DLD1 (cell line): ENCODE measurements at regions not wholly inside any gene's neighbourhood (a gene's known extent, or its start where the extent isn't known, plus 50 kb on each side); places are given as distances from the start of the nearest gene placed in this dataset.

Experiments used
- in situ Hi-C: cut with HindIII; loops from 2 replicates; pipeline ENCODE4 v1.10.0; 2017; ENCODE audit warnings: low sequenced_read_pairs

DNA sequence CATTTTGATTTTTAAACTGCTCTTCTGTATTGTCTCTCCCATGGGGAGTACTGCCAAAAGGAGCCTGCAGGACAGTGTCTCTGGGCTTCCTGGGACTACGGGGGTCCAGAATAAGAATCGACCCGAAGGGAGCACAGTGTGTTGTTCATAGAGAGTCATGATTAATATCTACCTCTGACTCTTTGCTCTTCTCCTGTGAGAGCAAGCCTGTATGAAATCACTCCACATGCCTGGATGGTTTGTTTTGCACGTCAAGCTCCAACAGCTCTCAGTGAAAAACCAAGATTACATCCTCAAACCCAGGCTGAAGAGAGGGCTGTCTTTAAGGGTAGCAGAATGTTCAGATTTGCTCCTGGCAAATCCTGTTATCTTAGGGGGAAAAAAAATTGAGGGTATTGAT is 1860.0 kb upstream of the WWC1 start:
- in situ Hi-C loops = no loop called here

DNA sequence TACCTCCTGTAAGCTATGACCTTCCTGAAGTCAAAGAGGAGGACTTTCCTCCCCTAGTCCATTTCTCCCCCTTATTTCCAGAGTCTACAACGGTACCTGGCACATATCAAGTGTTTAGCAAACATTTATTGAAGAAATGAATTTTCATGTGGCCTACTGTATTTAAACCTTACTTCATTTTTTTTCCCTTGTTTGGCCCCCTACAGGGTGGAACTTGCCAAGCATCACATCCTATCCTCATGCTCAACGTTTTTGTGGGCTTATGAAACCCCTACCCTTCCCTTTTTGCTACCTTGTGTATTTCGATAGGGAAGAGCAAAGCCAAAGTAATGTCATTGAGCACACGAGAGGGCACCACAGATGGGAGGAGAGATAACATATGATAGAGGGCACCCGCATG is 1857.8 kb upstream of the WWC1 start:
- in situ Hi-C loops = no loop called here

DNA sequence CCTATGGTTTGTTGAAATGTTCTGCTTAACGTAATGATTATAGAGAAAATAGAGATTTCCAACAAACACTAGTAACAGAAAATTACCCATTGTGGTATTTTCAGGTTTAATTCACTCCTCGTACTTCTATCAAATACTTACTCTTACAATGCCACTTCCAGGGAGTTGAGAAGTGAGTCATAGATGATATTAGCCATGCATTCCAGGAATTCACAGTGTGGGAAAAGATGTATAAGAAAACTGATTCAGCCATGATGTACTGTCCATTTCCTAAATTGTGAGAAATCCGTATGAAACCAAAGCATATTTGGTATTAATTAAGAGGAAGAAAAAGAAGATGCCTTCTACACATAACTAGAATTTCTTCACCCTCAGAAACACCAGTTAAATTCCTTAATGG is 1854.6 kb upstream of the WWC1 start:
- in situ Hi-C loops = no loop called here

DNA sequence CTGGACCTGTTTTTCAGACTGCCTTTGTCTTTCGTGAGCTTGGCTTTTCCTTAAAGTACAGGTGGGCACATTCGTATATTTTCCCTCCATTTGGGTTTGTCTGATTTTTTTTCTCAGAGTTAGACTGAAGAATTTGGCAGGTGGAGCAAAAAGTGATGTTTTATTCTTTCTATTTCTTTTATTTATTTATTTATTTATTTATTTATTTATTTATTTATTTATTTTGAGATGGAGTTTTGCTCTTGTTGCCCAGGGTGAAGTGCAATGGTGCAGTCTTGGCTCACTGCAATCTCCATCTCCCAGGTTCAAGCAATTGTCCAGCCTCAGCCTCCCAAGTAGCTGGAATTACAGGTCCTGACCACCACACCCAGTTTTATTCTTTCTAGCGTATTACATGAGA is 1805.1 kb upstream of the WWC1 start:
- in situ Hi-C loops = no loop called here

DNA sequence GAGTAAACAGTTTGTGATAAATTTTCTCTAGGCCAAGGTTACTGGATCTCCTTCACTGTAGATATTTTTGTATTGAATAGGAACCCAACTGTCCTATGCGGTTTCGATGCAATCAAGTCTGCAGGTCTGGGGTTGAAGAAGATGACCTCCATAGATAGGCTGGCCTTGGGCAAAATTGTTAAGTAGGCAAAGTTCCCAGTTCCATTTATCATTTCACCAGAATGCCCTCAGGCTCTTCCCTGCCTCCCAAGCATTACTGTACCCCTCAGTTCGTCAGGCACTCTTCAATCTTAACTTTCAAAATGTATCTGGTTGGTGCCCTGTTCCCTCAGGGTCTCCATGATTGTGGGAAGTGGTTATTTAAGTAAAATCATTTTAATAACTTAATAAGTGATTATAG is 1802.9 kb upstream of the WWC1 start:
- in situ Hi-C loops = no loop called here

DNA sequence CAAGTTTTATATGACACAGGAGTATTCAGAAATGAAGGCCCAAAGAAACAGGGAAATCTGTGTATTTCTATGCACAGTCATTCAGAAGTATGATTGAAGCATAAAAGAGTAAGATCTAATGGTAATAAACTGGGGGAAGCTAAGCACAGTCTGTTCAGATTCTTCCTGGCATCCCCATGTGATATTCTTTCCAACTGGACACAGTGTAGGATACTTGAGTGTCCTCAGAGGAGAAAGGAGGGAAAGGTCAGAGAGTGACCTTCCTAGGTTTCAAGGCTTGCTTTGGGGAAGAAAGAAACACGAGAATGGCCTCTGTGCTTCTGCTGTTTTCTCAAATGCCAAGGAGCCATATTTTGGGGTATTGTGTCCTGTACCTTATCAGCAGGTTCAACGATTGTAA is 1798.4 kb upstream of the WWC1 start:
- in situ Hi-C loops = no loop called here

DNA sequence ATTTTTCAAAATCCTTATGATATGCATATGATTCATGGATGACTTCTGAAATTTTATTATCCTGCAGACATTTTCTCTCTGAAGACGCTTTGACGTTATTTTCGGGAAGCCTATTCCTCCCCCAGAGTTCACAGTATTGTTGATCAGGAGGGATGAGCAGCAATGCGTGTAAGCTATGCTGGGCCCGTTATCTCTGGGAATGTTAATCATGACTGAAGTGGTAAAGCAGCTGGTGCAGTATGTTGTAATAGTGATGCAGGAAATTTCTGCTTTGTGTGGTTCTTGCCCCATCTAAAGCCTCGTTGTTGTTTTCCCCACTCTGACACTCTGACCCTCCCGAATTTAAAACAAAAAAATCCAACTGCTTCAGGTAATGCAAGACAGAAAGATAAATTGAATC is 1797.8 kb upstream of the WWC1 start:
- in situ Hi-C loops = no loop called here

DNA sequence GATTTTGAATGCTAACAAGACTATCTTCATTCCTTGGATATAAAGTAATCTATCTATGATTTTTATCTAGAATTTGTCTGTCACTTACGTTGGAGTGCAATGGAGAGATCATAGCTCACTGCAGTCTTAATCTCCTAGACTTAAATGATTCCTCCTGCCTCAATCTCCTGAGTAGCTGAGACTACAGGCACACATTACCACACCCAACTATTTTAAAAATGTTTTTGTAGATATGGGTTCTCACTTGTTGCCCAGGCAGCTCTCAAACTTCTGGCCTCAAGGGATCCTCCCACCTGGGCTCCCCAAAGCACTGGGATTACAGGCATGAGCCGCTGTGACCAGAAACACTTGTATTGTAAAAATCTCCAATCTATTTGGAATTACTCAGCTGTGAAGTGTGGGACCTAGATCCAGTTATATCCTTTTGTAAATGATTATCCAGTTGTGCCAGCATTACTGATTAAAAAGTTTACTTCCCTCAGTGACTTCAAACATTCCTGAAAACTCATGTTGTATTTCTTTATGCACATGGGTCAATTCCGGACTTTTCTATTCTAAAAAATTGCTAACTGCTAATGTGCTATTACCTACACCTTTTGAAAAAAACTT is 1793.8 kb upstream of the WWC1 start:
- in situ Hi-C loops = no loop called here

DNA sequence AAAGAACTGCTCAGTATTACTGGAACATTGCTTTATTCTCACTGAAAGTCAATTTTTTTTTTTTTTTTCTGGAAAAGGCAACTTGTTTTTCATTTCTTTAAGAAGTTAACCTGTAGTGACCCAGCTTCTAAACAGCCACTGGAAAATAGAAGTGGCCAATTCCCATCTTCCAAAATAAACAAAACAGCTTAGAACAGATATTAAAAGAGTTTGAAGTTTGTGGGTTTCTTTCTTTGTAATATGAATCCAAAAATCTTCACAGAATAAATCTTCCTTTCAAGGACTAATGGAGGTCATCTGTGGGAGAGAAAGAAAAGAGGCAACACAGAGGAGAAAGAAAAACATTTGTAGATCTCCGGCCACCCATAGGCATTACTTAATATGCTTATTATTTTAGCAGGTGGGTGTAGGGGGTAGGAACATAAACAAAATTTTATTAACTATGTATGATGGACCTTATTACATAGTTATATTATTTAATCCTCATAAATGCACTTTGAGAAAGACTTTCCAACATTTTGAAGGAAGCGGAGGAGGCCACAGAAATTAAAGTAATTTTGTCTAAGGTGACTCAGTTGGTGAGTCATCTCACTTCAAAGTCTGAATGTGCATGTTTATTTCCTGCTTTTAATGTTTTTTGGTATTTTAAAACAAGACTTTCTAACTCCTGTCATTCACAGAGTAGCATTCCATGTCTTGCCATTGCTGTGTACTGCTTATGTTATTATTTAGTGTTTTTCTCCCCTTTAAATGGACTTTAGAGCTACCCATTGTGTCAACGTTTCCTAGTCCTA is 1791.8 kb upstream of the WWC1 start:
- in situ Hi-C loops = no loop called here

DNA sequence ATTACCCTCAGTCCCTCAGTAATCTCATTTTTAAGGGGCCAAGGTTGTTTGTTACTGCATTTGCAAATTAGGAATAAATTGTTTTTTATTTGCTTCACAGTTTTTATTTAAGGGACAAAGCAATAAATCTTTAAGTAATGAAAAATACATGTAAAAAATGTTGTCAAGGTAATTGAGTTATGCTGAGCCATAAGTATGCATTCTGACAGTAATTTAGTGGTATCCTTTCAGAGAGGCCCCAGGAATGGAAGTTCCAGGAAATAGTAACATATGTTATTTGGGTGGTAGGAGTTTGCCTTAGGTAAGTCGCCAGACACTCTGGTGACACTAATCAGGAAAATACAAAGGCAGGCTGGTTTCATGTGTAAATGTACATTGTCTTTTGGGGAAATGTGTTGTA is 1787.9 kb upstream of the WWC1 start:
- in situ Hi-C loops = no loop called here

DNA sequence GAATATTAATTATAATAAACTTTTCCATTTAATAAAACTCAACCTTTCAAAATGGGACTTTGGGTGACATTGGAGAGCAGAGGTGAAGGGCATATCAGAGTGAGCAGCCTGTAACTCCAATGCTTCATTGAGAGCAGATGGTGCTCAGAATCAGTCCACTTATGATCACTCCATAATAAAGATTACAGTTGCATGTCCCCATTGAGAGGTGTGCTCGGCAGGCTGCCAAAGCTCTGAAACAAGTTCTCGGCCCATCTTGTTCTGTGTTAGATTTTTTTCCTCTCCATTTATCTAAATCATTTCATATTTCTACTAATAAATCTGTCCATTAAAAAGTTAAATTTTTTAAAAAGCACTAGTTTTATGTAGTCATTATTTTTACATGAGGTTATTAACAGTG is 1786.4 kb upstream of the WWC1 start:
- in situ Hi-C loops = no loop called here

DNA sequence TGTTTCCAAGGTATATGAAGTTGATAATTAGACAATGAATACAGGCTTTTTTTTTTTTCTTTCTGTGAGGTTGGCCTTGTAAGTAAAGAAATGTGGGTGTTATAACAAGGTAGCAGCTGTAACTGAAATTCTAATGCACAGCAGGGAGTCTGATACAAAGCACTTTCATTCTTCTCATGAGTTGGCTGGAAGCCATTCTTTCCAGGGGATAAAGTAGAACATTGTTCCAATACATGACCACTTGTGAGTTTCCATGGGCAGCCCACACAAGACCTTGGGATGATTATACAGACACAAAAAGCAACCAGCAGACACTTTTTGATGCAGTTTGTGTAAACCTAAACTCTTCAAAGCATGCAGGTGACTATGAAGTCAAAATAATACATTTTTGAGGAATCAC is 1785.9 kb upstream of the WWC1 start:
- in situ Hi-C loops = no loop called here

DNA sequence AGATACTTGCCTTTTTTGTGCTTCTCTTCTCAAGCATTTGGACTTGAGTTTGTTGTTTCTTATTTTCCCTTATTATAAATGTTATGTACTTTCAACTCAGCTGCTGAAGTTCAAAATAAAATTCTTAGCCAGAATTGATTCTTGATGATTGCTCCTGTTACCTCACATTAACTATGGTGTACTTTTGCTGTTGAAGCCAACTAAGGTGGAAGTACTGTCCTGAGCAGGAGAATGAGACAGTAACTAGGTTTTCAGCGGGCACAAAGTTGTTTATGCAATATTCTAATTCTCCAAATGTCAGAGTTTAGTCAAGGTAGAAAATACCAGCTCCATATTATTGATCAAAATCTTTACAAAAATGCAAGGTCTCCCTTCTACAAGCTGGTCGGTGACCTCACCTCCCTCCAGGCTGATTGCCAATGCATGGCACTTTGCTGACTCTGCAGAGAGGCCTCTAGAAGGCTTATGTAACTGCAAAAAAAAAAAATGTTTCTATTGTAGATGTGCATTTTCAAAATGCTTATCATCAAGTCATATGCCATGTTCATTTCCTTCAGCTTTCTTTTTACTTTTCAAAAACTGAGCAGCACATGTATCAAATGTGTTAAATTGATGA is 1783.5 kb upstream of the WWC1 start:
- in situ Hi-C loops = no loop called here

DNA sequence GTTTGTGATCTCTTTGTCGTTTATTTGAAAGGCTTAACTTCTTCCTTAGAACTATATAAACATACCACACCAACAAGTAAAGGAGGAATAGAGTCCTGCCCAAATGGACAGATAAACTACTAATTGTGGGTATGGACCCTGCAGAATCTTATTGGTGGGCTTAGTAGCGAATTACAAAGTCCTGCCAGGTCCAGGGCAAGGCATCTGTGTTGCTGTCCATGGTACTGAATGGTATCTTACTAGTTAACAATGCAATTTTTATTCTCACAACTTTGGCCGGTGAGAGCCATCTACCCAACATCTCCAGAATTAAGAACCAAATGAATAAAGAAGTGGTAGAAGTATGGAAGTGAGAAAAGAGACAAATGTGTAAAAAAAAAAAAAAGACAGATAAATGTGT is 1782.4 kb upstream of the WWC1 start:
- in situ Hi-C loops = no loop called here

DNA sequence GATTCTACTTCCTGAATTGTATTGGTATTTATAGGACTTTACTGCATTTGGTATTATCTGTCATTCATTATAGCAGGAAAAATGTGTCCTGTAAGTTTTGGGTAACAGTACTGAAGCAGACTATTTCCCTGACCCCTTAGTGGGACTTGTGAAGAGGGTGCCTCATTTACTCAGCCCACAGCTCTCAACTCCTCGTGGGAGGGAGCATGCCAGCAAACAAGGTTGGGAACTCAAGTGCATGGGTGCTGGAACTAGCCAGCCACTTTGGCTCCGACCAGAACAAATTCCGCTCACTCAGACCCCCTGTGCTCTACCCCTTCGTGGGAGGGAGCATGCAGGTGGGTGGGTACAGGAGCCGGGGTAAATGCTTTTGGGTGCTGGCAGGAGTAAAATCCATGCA is 1773.5 kb upstream of the WWC1 start:
- in situ Hi-C loops = no loop called here

DNA sequence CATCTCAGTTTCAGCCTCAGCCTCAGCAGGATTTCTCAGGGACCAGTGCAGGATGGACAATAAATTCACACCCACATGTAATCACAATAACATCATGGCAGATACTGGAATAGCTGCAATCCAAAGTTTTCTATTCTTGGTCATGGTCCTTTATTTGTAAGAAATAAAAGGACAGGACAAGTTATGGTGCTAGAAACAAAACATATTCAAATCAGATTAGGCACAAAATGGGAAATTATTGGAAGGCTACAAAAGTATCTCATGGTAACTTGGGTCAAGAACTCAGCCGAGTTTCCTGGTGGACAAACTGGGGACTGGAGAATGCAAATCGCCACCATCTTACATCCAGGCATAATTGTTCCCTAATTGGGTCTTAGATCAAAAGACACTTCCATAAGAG is 1768.2 kb upstream of the WWC1 start:
- in situ Hi-C loops = no loop called here

DNA sequence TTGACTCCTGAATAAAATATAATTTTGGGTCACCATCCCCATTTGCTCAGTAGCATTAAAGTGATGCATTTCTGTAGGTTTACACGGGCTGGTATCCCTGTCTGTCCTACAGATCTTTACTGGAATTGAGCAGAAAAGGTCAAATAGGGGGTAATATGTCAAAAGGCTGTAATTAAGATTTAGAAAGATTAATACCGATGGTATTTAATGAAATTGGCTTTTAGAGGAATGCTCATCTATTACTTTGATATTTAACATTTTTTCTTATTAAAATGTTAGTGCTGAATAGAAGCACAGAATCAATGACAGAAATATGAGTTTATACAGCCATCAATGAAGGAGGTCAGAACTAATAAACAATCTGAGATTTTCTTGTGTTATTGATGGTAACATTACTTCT is 1762.2 kb upstream of the WWC1 start:
- in situ Hi-C loops = no loop called here

DNA sequence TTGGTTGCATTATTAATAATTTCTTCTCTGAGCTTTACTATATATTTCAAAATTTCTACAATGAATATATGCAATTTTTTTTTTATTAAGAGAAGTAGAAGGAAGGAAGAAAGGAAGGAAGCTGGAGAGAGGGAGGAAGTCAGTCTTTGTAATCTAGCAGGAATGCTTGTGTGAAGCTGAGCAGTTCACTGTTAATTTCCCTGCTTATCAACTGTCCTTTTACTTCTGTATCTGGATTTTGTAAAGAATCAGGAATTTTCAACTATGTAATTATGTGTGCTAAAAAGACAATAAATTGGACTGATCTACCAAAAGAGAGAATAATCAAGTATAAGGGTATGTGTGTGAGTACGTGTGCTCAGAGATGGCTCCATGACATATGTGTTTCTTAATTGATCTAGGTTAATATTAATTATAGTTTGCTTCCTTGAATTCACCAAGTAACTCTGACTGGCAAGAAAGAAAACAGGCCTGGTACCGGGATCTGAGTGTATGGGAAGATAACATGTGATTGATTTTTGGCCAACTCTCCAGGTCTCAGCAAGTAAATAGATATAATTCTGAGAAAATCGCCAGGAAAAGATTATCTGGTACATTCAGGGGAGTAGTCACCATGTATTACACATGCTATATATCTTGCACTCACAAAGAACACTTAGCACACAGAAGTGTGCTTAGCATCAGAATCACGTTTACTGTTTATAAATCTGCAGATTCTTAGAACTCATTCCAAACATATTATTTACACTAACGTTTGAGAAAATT is 1758.8 kb upstream of the WWC1 start:
- in situ Hi-C loops = no loop called here

DNA sequence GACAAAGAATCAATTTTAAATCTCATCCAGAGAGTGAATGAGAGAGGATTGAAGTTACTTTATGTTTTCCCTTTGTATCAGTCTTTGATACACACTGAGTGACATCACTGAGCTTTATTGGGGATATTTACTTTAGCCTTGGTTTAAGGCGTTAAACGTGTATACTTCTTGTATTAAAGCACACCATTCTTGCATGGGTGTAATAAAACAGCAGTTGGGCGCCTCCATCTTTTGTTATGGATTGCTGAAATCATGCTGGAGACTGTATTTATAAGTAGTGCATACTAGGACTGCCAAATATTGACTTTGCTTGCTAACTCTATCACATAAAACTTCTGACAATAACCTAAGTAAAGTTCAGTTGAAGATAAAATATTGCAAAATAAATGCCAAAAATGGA is 1755.8 kb upstream of the WWC1 start:
- in situ Hi-C loops = no loop called here

DNA sequence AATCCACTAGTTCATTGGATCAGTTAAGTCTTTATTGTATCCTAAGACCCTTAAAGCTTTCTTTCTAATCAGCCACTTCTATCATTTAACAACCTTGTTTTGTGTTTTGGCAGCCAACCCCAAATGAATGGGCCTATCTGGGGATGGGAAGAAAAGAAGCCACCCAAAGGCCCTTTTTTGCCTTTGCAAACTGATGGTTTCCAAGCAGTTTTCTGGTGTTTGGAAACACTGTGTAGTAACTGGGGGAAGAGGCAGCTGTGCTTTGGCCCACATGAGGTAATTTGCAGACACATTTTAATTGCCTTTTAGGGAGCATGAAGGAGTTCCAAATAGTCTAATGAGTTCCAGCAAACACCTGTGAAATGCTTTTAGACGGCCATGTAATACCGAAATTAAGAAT is 1751.3 kb upstream of the WWC1 start:
- in situ Hi-C loops = no loop called here

DNA sequence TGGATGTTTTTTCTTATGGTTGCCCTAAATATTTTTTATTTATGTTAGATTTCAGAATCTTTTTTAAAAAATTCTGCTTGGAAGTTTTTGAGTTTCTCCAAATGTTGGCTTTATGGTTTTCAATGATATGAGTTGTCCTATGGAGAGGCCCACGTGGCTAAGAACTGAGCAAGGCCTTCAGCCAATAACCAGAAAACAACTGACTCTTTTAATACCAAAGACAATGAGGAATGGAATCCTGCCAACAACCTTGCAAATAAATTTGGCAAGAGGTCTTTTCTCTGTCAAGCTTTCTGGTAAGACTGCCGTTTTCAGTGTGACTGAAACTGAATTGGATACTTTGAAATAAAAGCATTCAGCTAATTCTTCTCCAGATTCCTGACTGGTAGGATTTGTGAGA is 1740.1 kb upstream of the WWC1 start:
- in situ Hi-C loops = no loop called here

DNA sequence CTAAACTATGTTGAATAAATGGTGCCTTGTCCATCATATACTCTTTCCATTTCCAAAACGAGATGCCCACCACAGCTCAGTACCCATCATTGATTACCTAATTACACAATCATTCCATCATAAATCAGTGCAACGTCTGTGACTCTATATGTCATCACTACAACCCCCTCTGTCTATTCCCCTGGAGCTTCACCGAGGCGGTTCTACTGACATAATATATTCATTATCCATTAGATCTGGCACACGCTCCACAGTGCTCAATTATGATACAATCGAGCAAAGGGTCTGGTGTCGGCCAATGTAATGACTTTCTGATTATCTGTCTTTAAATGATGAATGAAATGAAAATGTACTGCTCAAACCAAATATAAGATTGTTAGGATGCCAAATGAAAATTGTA is 1737.7 kb upstream of the WWC1 start:
- in situ Hi-C loops = no loop called here
